ENCODE measurements at regions not wholly inside any gene's neighbourhood (a gene's known extent, or its start where the extent isn't known, plus 50 kb on each side); places are given as distances from the start of the nearest gene placed in this dataset.

- no peak for DNase-seq
- no peaks in the 10 kb centered on the region for H3K36me3 ChIP-seq (replicated peaks)
- in situ Hi-C loops (cut with HindIII; ENCODE audit: low pct_ligation_motif_present, low sequenced_read_pairs): no loop called here
- H3K27ac ChIP-seq: no peak overlapping the region
- no peaks in the 10 kb centered on the region for H3K27me3 ChIP-seq (replicated peaks)
- no peak overlapping the region for H3K4me3 ChIP-seq (ENCODE audit: low read depth, low read length)
- TF ChIP-seq, protein P1, sequence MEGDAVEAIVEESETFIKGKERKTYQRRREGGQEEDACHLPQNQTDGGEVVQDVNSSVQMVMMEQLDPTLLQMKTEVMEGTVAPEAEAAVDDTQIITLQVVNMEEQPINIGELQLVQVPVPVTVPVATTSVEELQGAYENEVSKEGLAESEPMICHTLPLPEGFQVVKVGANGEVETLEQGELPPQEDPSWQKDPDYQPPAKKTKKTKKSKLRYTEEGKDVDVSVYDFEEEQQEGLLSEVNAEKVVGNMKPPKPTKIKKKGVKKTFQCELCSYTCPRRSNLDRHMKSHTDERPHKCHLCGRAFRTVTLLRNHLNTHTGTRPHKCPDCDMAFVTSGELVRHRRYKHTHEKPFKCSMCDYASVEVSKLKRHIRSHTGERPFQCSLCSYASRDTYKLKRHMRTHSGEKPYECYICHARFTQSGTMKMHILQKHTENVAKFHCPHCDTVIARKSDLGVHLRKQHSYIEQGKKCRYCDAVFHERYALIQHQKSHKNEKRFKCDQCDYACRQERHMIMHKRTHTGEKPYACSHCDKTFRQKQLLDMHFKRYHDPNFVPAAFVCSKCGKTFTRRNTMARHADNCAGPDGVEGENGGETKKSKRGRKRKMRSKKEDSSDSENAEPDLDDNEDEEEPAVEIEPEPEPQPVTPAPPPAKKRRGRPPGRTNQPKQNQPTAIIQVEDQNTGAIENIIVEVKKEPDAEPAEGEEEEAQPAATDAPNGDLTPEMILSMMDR (IDR thresholded peaks at IDR 0.05; ENCODE audit: low read depth, low read length, missing control alignments): no peak
Measured at GRCh38 chrX:4881277-4881676, 1167.8 kb upstream of the PRKX start.

DNA sequence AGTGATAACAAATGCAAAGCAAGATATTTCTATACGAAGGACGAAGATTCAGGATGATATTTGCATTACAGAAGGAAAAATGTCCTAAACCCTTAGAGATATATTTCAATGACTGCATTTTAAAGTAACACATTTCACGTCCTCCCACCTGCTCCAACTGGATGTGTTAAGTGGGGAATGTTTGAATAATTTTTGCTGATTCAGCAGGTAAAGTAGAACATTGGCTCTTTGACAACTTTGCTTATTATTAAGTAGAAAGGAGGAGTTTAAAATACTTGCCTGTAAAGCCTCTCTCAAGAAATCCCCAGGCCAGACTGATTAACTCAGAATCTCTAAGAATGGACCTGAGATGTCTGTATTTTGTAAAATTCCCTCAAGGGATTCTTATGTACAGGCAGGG, 1165.2 kb upstream of the PRKX start:
- no peak overlapping the region for H3K4me3 ChIP-seq (ENCODE audit: low read depth, low read length)
- no peak overlapping the region for H3K27ac ChIP-seq
- DNase-seq: no peak
- H3K27me3 ChIP-seq (replicated peaks): no peaks in the 10 kb centered on the region
- in situ Hi-C loops (cut with HindIII; ENCODE audit: low pct_ligation_motif_present, low sequenced_read_pairs): no loop called here
- TF ChIP-seq, protein P1 (IDR thresholded peaks at IDR 0.05; ENCODE audit: low read depth, low read length, missing control alignments): no peak
- no peaks in the 10 kb centered on the region for H3K36me3 ChIP-seq (replicated peaks)

- Histone ChIP-seq H3K36me3 (replicated peaks) (no peaks in the 10 kb centered on the region), H3K27me3 (replicated peaks) (no peaks in the 10 kb centered on the region), H3K4me3 (ENCODE audit: low read depth, low read length) (no peak overlapping the region), H3K27ac (no peak overlapping the region)
- DNase-seq: no peak
- TF ChIP-seq, protein P1 (IDR thresholded peaks at IDR 0.05; ENCODE audit: low read depth, low read length, missing control alignments): no peak
- in situ Hi-C loops (cut with HindIII; ENCODE audit: low pct_ligation_motif_present, low sequenced_read_pairs): no loop called here
Measured at GRCh38 chrX:4876268-4876667, 1162.8 kb upstream of the PRKX start.

DNA sequence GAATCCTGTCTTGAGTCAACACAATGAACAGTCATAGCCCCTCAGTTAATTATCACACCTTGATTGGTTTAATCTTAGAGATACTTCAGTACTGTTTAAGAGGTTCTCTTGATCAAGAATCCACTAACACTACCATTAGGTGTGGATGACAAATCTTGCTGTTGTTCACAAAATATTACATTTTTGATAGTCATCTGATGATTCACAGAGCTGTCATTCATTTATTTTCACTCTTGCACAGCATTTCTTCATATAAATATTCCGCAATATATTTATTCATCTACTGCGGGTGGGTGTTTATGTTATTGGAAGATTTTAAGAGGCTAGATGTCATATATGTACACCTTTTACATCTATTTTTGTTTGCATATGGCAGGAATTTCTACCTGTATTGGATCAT, 1138.1 kb upstream of the PRKX start:
- Histone ChIP-seq H3K36me3 (replicated peaks) (no peaks in the 10 kb centered on the region), H3K27ac (no peak overlapping the region), H3K4me3 (ENCODE audit: low read depth, low read length) (no peak overlapping the region), H3K27me3 (replicated peaks) (no peaks in the 10 kb centered on the region)
- in situ Hi-C loops (cut with HindIII; ENCODE audit: low pct_ligation_motif_present, low sequenced_read_pairs): no loop called here
- DNase-seq: no peak
- TF ChIP-seq, protein P1 (IDR thresholded peaks at IDR 0.05; ENCODE audit: low read depth, low read length, missing control alignments): no peak

- H3K36me3 ChIP-seq (replicated peaks): no peaks in the 10 kb centered on the region
- TF ChIP-seq, protein P1 (IDR thresholded peaks at IDR 0.05; ENCODE audit: low read depth, low read length, missing control alignments): no peak
Measured at GRCh38 chrX:4850312-4850711, 1136.9 kb upstream of the PRKX start.

DNA sequence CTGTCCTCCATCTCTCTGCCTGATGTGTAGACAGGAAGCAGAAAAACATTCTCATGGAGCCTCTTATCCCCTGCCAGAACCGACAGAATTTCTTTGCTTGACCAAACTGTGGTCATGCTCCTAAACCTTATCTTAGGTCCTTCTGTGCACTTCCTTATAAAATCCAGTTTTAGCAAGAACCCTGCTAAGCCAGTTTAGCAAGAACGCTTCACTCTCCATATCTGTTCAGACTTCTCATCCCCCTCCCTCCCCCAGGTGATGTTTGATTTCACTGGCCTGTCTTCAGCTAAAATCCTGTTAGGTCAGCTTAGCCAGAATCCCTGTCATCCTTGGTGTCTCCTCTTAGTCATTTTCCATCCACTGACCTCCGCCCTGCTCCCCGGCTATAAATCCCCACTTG, 1130.9 kb upstream of the PRKX start:
- no peak overlapping the region for H3K4me3 ChIP-seq (ENCODE audit: low read depth, low read length)
- no peak overlapping the region for H3K27ac ChIP-seq
- H3K36me3 ChIP-seq (replicated peaks): no peaks in the 10 kb centered on the region
- no peaks in the 10 kb centered on the region for H3K27me3 ChIP-seq (replicated peaks)
- TF ChIP-seq, protein P1 (IDR thresholded peaks at IDR 0.05; ENCODE audit: low read depth, low read length, missing control alignments): no peak
- DNase-seq: no peak
- in situ Hi-C loops (cut with HindIII; ENCODE audit: low pct_ligation_motif_present, low sequenced_read_pairs): no loop called here

More at GRCh38 chrX:4850312-4850711, 1136.9 kb upstream of the PRKX start:
- no peaks in the 10 kb centered on the region for H3K27me3 ChIP-seq (replicated peaks)
- H3K27ac ChIP-seq: no peak overlapping the region
- no peak for DNase-seq
- in situ Hi-C loops (cut with HindIII; ENCODE audit: low pct_ligation_motif_present, low sequenced_read_pairs): no loop called here
- no peak overlapping the region for H3K4me3 ChIP-seq (ENCODE audit: low read depth, low read length)

Measured in brain microvascular endothelial cell (primary cell).